ENCODE measurements at regions not wholly inside any gene's neighbourhood (a gene's known extent, or its start where the extent isn't known, plus 50 kb on each side); places are given as distances from the start of the nearest gene placed in this dataset.

DNA sequence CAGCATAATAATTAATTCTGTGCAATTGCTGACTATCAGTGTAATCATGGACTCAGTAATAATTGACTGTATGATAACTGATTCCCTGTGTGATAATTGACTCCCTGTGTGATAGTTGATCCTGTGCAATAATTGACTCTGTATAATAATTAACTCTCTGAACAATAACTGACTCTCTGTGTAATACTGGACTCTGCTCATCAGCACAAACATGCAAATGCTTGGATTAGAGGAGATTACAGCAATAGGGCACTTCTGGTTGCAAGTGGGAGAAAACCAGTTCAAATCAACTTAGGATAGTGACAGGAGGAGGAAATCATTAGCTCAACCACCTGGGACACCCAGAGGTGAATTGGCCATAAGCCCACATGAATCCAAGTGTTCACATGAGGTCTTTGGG lies 582.1 kb downstream of the RBFOX1 start:
- TF ChIP-seq POLR2AphosphoS5 (IDR thresholded peaks at IDR 0.05) = no peak
- TF ChIP-seq, protein P1, sequence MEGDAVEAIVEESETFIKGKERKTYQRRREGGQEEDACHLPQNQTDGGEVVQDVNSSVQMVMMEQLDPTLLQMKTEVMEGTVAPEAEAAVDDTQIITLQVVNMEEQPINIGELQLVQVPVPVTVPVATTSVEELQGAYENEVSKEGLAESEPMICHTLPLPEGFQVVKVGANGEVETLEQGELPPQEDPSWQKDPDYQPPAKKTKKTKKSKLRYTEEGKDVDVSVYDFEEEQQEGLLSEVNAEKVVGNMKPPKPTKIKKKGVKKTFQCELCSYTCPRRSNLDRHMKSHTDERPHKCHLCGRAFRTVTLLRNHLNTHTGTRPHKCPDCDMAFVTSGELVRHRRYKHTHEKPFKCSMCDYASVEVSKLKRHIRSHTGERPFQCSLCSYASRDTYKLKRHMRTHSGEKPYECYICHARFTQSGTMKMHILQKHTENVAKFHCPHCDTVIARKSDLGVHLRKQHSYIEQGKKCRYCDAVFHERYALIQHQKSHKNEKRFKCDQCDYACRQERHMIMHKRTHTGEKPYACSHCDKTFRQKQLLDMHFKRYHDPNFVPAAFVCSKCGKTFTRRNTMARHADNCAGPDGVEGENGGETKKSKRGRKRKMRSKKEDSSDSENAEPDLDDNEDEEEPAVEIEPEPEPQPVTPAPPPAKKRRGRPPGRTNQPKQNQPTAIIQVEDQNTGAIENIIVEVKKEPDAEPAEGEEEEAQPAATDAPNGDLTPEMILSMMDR (IDR thresholded peaks at IDR 0.05) = no peak
